ENCODE measurements at regions not wholly inside any gene's neighbourhood (a gene's known extent, or its start where the extent isn't known, plus 50 kb on each side); places are given as distances from the start of the nearest gene placed in this dataset.

DNA sequence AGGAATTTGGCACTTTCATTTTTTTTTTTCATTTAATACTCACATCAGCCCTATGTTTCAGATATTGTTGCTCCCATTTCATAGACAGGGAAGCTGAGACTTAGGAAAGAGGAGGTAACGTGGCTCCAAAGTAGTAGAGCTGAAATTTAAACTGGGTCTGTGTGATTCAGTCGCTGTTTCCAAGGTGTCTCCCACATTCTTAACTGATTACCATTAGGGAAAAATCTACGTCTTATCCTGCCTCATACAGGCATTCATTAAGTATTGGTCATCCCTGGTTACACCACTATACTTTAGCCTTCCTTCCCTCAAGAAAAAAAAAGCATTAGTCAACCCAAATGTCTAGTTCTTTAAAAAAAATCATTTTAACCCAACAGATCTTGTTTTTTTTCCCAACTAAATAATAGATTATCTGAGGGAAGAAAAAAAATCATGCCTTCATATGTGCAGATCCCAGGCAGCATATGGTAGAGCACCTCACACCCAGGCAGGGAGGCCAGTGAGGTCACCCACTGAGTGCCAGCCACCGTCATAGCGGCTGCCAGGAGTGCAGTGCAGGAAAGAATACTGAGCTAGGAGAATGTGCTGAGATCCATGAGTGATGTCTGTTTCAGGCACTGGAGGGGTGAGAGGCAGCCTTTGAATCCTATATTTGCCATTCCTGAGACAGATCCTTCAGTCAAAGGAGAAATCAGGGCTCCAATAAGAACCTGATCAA, 59.0 kb upstream of the SORCS3 start:
- TF ChIP-seq CTCF (IDR thresholded peaks at IDR 0.05) (no peak), POLR2A (IDR thresholded peaks at IDR 0.05) (no peak)
